NCI-H82 treated with DMSO at 0.1 percent for 48 hours (cell line): ENCODE measurements at regions not wholly inside any gene's neighbourhood (a gene's known extent, or its start where the extent isn't known, plus 50 kb on each side); places are given as distances from the start of the nearest gene placed in this dataset.
"Not testable (repeated sequence)": the region's sequence is repeated elsewhere in the genome, so short reads cannot be mapped to it uniquely, and the experiment has no call there.

ENCODE experiments used
- DNase-seq: peaks from one replicate; lab custom pipeline; 2025; ENCODE audit not compliant: unreplicated experiment; lab: John Stamatoyannopoulos, UW

- no peak for DNase-seq
Observed at GRCh38 chr4:123025398-123025797, 103.0 kb upstream of the NUDT6 start.

GRCh38 chr4:123026015-123026414, 103.6 kb upstream of the NUDT6 start:
- DNase-seq = not testable (repeated sequence)

- no peak for DNase-seq
Observed at GRCh38 chr4:123031664-123032063, 109.3 kb upstream of the NUDT6 start.

GRCh38 chr4:123034023-123034422, 111.6 kb upstream of the NUDT6 start:
- no peak for DNase-seq

- no peak for DNase-seq
Observed at GRCh38 chr4:123035239-123035638, 112.8 kb upstream of the NUDT6 start.

GRCh38 chr4:123037804-123038203, 115.4 kb upstream of the NUDT6 start:
- DNase-seq = no peak

GRCh38 chr4:123042095-123042494, 119.7 kb upstream of the NUDT6 start:
- DNase-seq = no peak

GRCh38 chr4:123043013-123043412, 120.6 kb upstream of the NUDT6 start:
- no peak for DNase-seq

GRCh38 chr4:123043793-123044425, 121.5 kb upstream of the NUDT6 start:
- DNase-seq = no peak

- DNase-seq = no peak
Observed at GRCh38 chr4:123046096-123046495, 123.7 kb upstream of the NUDT6 start.

GRCh38 chr4:123050018-123050417, 127.6 kb upstream of the NUDT6 start:
- DNase-seq = no peak

GRCh38 chr4:123052007-123052406, 129.6 kb upstream of the NUDT6 start:
- no peak for DNase-seq

- DNase-seq = no peak
Observed at GRCh38 chr4:123055943-123056342, 133.5 kb upstream of the NUDT6 start.

GRCh38 chr4:123060039-123060770, 137.8 kb upstream of the NUDT6 start:
- DNase-seq = no peak

GRCh38 chr4:123064390-123064789, 142.0 kb upstream of the NUDT6 start:
- DNase-seq = no peak

GRCh38 chr4:123068081-123068480, 145.7 kb upstream of the NUDT6 start:
- DNase-seq = no peak

- DNase-seq = no peak
Observed at GRCh38 chr4:123072060-123072459, 149.7 kb upstream of the NUDT6 start.

GRCh38 chr4:123073650-123074049, 151.3 kb upstream of the NUDT6 start:
- no peak for DNase-seq

- no peak for DNase-seq
Observed at GRCh38 chr4:123077330-123077729, 154.9 kb upstream of the NUDT6 start.

GRCh38 chr4:123081971-123082370, 159.6 kb upstream of the NUDT6 start:
- DNase-seq = no peak

GRCh38 chr4:123083646-123084045, 161.2 kb upstream of the NUDT6 start:
- no peak for DNase-seq

- DNase-seq = no peak
Observed at GRCh38 chr4:123088501-123088900, 166.1 kb upstream of the NUDT6 start.

GRCh38 chr4:123090886-123091285, 168.5 kb upstream of the NUDT6 start:
- no peak for DNase-seq
